HFF-Myc (cell line): ENCODE measurements at regions not wholly inside any gene's neighbourhood (a gene's known extent, or its start where the extent isn't known, plus 50 kb on each side); places are given as distances from the start of the nearest gene placed in this dataset.

Experiments used
- DNase-seq: peaks from one replicate; pipeline ENCODE4 v3.0.0-alpha.2; 2011; ENCODE audit warnings: low read depth; ENCODE audit errors: extremely low read depth
- H3K4me3 ChIP-seq: replicated peaks from 2 replicates; pipeline ENCODE4 v1.5.1; 2011; ENCODE audit warnings: low read depth, mild to moderate bottlenecking, control low read depth, low read length
- TF ChIP-seq, protein P1 (sequence below): IDR thresholded peaks from 2 replicates; pipeline ENCODE4 v1.5.1; 2012; ENCODE audit warnings: mild to moderate bottlenecking, low read depth, low read length, control low read depth; ENCODE audit errors: missing control alignments

DNA sequence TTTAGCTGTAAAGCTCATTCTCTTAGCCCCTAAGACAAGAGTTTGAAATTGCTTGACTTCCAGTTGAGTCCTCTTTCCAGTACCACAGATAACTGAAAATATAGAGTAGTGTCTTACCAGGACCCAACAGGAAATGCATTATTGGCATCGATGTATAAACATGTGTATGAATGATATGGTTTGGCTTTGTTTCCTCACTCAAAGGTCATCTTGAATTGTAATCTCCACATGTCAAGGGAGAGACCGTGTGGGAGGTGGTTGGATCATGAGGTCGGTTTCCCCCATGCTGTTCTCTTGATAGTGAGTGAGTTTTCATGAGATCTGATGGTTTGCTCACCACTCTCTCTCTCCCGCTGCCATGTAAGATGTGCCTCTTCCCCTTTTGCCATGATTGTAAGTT is 745.0 kb downstream of the TMEM182 start:
- no peak overlapping the region for H3K4me3 ChIP-seq
- DNase-seq: no peak
- TF ChIP-seq, protein P1, sequence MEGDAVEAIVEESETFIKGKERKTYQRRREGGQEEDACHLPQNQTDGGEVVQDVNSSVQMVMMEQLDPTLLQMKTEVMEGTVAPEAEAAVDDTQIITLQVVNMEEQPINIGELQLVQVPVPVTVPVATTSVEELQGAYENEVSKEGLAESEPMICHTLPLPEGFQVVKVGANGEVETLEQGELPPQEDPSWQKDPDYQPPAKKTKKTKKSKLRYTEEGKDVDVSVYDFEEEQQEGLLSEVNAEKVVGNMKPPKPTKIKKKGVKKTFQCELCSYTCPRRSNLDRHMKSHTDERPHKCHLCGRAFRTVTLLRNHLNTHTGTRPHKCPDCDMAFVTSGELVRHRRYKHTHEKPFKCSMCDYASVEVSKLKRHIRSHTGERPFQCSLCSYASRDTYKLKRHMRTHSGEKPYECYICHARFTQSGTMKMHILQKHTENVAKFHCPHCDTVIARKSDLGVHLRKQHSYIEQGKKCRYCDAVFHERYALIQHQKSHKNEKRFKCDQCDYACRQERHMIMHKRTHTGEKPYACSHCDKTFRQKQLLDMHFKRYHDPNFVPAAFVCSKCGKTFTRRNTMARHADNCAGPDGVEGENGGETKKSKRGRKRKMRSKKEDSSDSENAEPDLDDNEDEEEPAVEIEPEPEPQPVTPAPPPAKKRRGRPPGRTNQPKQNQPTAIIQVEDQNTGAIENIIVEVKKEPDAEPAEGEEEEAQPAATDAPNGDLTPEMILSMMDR: no peak

DNA sequence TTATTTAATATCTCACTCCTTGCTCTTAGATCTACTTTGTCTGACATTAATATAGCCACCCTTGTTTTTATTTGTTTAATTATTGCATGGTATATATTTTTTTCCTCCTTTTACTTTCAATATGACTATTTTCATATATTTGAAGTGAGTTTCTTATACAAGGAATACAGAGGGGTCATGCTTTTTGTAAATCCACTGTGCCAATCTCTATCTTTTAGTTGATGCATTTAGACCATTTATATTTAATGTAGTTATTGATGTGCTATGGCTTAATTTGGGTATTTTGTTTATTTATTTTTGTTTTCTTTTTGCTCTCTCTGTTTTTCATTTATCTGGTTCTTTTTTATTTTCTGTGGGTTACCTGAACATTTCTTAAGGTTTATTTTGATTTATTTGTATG is 750.6 kb downstream of the TMEM182 start:
- no peak overlapping the region for H3K4me3 ChIP-seq
- DNase-seq: no peak
- TF ChIP-seq, protein P1: no peak

DNA sequence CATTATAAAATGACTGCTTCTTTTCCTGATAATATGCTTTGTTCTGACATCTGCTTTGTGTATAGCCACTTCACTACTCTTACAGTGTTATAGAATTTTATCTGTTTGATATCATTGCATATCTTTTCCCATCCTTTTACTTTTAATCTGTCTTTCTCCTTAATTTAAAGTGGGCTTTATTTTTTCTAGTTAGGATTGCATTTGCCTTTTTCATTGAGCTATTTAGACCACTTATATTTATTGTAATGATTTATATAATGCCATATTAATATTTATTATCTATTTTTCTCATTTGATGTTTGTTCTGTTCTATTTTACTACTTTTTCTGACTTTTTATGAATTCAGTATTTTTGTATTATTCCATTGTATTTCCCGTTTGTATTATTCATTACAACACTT is 758.7 kb downstream of the TMEM182 start:
- no peak overlapping the region for H3K4me3 ChIP-seq

DNA sequence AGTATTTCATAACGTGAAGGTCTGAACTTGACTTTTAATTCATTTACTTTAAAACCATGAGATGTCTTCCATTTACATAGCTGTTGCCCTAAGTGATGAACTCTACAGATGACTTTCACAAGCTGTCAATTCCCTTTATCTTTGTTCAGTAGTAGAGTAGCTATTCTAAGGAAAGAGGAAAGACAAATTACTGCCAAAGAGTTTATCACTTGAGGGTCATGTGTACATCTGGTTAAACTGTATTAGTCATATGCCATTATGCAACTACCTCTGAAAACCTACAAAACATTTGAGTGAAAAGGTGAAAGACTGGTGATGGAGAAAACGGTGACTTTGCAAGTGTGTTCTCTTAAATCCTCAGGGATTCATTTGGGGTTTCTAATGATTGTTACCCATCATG is 763.9 kb downstream of the TMEM182 start:
- no peak overlapping the region for H3K4me3 ChIP-seq
- TF ChIP-seq, protein P1: no peak
- no peak for DNase-seq

More for the DNA sequence above, 758.7 kb downstream of the TMEM182 start:
- TF ChIP-seq, protein P1: no peak
- DNase-seq: no peak

DNA sequence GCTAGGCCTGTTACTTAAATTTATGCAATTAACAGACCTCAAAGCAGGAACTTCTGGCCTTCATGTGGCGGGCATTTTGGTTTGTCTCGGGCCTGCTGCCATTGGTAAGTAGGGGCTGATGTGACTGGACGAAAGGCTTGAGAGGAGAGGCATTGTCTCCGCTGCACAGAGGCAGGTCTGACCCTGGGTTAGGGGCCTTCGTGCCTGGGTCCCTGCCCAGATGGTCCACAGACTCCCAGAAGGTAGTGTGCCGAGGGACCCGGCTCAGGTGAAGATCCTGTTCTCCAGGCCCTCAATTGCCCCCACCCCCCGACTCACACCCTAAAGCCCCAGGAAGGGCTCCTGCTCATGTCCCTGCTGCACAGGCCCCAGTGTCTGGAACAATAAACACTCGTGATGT is 764.9 kb downstream of the TMEM182 start:
- DNase-seq: no peak
- H3K4me3 ChIP-seq: no peak overlapping the region

DNA sequence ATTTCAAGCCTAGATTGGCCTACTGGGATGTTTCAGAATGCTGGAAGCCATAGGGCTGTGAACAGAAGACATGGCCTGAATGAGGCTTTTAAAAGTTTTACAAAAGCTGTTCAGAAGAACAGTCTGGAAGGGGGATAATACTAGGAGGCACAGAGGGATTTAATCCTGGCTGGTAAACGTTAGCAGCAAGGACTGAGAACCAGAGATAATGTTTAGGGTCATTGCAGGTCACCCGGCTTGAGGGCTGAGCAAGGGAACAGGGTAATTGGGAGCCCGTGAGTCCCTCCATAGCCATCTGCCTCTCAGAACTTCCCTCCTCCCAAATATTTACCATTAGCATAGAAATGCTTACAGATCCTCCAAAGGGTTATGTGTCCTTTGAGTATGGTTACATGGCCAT is 765.4 kb downstream of the TMEM182 start:
- TF ChIP-seq, protein P1: no peak
- H3K4me3 ChIP-seq: no peak overlapping the region
- no peak for DNase-seq

More for the DNA sequence above, 764.9 kb downstream of the TMEM182 start:
- TF ChIP-seq, protein P1: no peak

DNA sequence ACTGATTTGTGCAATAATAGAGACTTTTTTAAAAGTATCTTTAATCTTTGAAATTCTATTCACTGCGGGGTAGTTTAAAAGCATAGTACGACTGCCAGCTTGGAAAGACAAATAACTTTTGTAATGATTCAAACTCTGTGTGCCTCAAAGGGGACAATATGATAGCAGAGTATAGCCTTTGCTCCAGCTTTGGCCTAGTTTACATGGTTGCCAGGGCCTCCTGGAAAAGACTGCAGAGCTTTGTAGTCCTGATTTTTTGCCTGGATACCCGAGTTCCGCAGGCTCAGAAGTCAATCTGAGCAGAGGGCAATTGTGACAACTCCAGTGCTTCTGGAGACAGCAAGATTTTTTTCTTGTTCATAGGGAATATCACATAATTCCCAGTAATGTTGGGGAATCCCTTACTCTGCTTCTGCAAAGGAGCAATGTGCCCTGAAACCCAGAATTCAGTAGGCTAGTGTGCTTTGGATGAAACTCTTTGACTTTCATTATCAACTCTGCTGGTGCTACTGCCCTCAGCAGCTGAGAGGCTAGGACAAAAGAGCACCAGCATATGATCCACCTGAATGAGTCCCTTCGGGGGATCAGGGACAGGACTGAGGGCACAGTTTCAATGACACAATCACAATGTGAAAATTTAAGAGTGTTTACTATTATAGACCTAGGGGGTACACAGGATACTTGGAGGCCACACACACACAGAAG is 768.1 kb downstream of the TMEM182 start:
- no peak overlapping the region for H3K4me3 ChIP-seq
- TF ChIP-seq, protein P1: no peak
- no peak for DNase-seq
